PC-9 (cell line): ENCODE measurements at regions not wholly inside any gene's neighbourhood (a gene's known extent, or its start where the extent isn't known, plus 50 kb on each side); places are given as distances from the start of the nearest gene placed in this dataset.

Experiments used
- BruUV-seq: library from RNA; stranded (reverse); fragments of 400-500 nt; replicated peaks from 2 replicates; lab custom pipeline; 2021; lab: Mats Ljungman, UMichigan
- CTCF ChIA-PET: fragments of 300-600 bp; sonication (Branson Sonifier 250); formaldehyde crosslinking; loops from one replicate; lab custom pipeline; 2022; ENCODE audit warnings: antibody characterized with exemption; lab: Charles Lee
- POLR2A ChIA-PET: fragments of 300-600 bp; sonication (Branson Sonifier 250); formaldehyde crosslinking; loops from one replicate; lab custom pipeline; 2022; ENCODE audit warnings: antibody characterized with exemption; ENCODE audit not compliant: unreplicated experiment; lab: Charles Lee
- DNase-seq, 2 experiments: peaks; one replicate each; pipeline versions ENCODE4 v3.0.0 to v3.0.0-alpha.2; 2015 to 2022; ENCODE audit warnings: mixed read lengths in 1 of 2
- H2AFZ ChIP-seq: fragments of 200-600 bp; sonication (generic); 2 replicates; pipeline ENCODE4 v1.8.1; 2017; ENCODE audit warnings: antibody characterized with exemption
- H3F3A ChIP-seq: fragments of 200-600 bp; sonication (generic); 2 replicates; pipeline ENCODE4 v1.8.1; 2017; ENCODE audit warnings: antibody characterized with exemption, mild to moderate bottlenecking, low read depth; ENCODE audit not compliant: insufficient read depth
- H3K27ac ChIP-seq: fragments of 200-600 bp; sonication (generic); 2 replicates; pipeline ENCODE4 v1.6.1; 2016; ENCODE audit warnings: mixed run types
- H3K27me3 ChIP-seq: fragments of 200-600 bp; sonication (generic); 2 replicates; pipeline ENCODE4 v1.6.1; 2016; ENCODE audit warnings: low read depth, mixed run types; ENCODE audit not compliant: insufficient read depth
- H3K36me3 ChIP-seq: fragments of 200-600 bp; sonication (generic); 2 replicates; pipeline ENCODE4 v1.6.1; 2016; ENCODE audit warnings: low read depth, mixed run types
- H3K4me1 ChIP-seq: fragments of 200-600 bp; sonication (generic); replicated peaks from 2 replicates; pipeline ENCODE4 v1.6.1; 2016; ENCODE audit warnings: mixed run types; ENCODE audit not compliant: insufficient read depth
- H3K4me2 ChIP-seq: fragments of 200-600 bp; sonication (generic); 2 replicates; pipeline ENCODE4 v1.6.1; 2017; ENCODE audit warnings: mixed run types
- H3K4me3 ChIP-seq: fragments of 200-600 bp; sonication (generic); 2 replicates; pipeline ENCODE4 v1.6.1; 2016; ENCODE audit warnings: mixed run types
- H3K79me2 ChIP-seq: fragments of 200-600 bp; sonication (generic); 2 replicates; pipeline ENCODE4 v1.6.1; 2017; ENCODE audit warnings: low read depth, mixed run types
- H3K9me2 ChIP-seq: fragments of 200-600 bp; sonication (generic); 2 replicates; pipeline ENCODE4 v1.8.1; 2017; ENCODE audit warnings: mild to moderate bottlenecking; ENCODE audit not compliant: insufficient read depth
- H3K9me3 ChIP-seq: fragments of 200-600 bp; sonication (generic); 2 replicates; pipeline ENCODE4 v1.8.1; 2016; ENCODE audit warnings: low read depth; ENCODE audit not compliant: insufficient read depth
- H4K20me1 ChIP-seq: fragments of 200-600 bp; sonication (generic); 2 replicates; pipeline ENCODE4 v1.8.1; 2017; ENCODE audit not compliant: insufficient read depth
- CTCF ChIP-seq: fragments of 200-600 bp; sonication (generic); conservative IDR thresholded peaks from 2 replicates; pipeline ENCODE4 v1.6.1; 2017; ENCODE audit warnings: mixed run types, antibody characterized with exemption, mild to moderate bottlenecking, moderate library complexity
- EZH2 ChIP-seq: fragments of 200-600 bp; sonication (generic); IDR thresholded peaks from 2 replicates; pipeline ENCODE4 v1.8.0; 2017; ENCODE audit warnings: antibody characterized with exemption, low read depth
- intact Hi-C: fragments of 100-400 bp; cut with micrococcal nuclease; formaldehyde crosslinking; loops from one replicate; pipeline ENCODE4 v1.10.0; 2022; ENCODE audit not compliant: unreplicated experiment

GRCh38 chr5:115396688-115397087 lies 100.2 kb upstream of the CCDC112 start:
- no peak overlapping the region for H2AFZ ChIP-seq
- H3K4me1 ChIP-seq: 0 out of 2 replicates have a peak, but pooled peaks cover 7% of the 10 kb centered on the region
- no peaks in the 10 kb centered on the region for H3K9me3 ChIP-seq
- no peak overlapping the region for H3K27ac ChIP-seq
- no peak overlapping the region for H3K4me3 ChIP-seq
- H3K36me3 ChIP-seq: no peaks in the 10 kb centered on the region
- H3K4me2 ChIP-seq: no peak overlapping the region
- H3K79me2 ChIP-seq: no peaks in the 10 kb centered on the region
- H3F3A ChIP-seq: no peaks in the 10 kb centered on the region
- BruUV-seq: no TSS peak
- TF ChIP-seq EZH2 (no peak), CTCF (no peak)
- ChIA-PET CTCF (no interaction called here), POLR2A (no interaction called here)
- DNase-seq: no peak
- H4K20me1 ChIP-seq: no peaks in the 10 kb centered on the region
- intact Hi-C loops: no loop called here
- no peaks in the 10 kb centered on the region for H3K27me3 ChIP-seq
- no peaks in the 10 kb centered on the region for H3K9me2 ChIP-seq

- H3F3A ChIP-seq: no peaks in the 10 kb centered on the region
- TF ChIP-seq CTCF (no peak), EZH2 (no peak)
- H3K36me3 ChIP-seq: no peaks in the 10 kb centered on the region
- CTCF ChIA-PET: no interaction called here
- no peaks in the 10 kb centered on the region for H3K79me2 ChIP-seq
- no peak overlapping the region for H3K4me2 ChIP-seq
- no peaks in the 10 kb centered on the region for H3K9me2 ChIP-seq
- no TSS peak for BruUV-seq
- intact Hi-C loops: no loop called here
- 0 out of 2 replicates have a peak, but pooled peaks cover 7% of the 10 kb centered on the region for H3K4me1 ChIP-seq
- H3K9me3 ChIP-seq: no peaks in the 10 kb centered on the region
- no peak for DNase-seq
- H3K4me3 ChIP-seq: no peak overlapping the region
- no peak overlapping the region for H3K27ac ChIP-seq
- no peak overlapping the region for H2AFZ ChIP-seq
- POLR2A ChIA-PET: no interaction called here
- no peaks in the 10 kb centered on the region for H3K27me3 ChIP-seq
- no peaks in the 10 kb centered on the region for H4K20me1 ChIP-seq
Measured at GRCh38 chr5:115396081-115396480, 99.6 kb upstream of the CCDC112 start.

GRCh38 chr5:115394531-115394930 lies 98.1 kb upstream of the CCDC112 start:
- Histone ChIP-seq H3K27me3 (no peaks in the 10 kb centered on the region), H3F3A (no peaks in the 10 kb centered on the region), H3K4me2 (no peak overlapping the region), H3K4me1 (0 out of 2 replicates have a peak, but pooled peaks cover 7% of the 10 kb centered on the region), H3K36me3 (no peaks in the 10 kb centered on the region), H4K20me1 (no peaks in the 10 kb centered on the region), H3K79me2 (no peaks in the 10 kb centered on the region), H3K27ac (no peak overlapping the region), H2AFZ (no peak overlapping the region), H3K9me3 (no peaks in the 10 kb centered on the region), H3K4me3 (no peak overlapping the region), H3K9me2 (no peaks in the 10 kb centered on the region)
- BruUV-seq: no TSS peak
- DNase-seq: no peak
- TF ChIP-seq EZH2: no peak
- TF ChIP-seq CTCF: no peak
- intact Hi-C loops: no loop called here
- ChIA-PET POLR2A (no interaction called here), CTCF (no interaction called here)
